K562 (cell line): ENCODE measurements at regions not wholly inside any gene's neighbourhood (a gene's known extent, or its start where the extent isn't known, plus 50 kb on each side); places are given as distances from the start of the nearest gene placed in this dataset.

Experiments
- ARID3B ChIP-seq: fragments of 250-450 bp; sonication (Bioruptor Pico); IDR thresholded peaks from 2 replicates; pipeline ENCODE4 v1.4.0; 2020; ENCODE audit warnings: borderline replicate concordance
- BMI1 ChIP-seq: fragments of 150-350 bp; IDR thresholded peaks from 2 replicates; pipeline ENCODE4 v1.6.1; 2014; ENCODE audit warnings: low read length
- FOXJ2 ChIP-seq: fragments of 200-800 bp; sonication (Bioruptor generic); IDR thresholded peaks from 2 replicates; pipeline ENCODE4 v1.6.1; 2016; ENCODE audit warnings: missing genetic modification characterization, missing compliant biosample characterization
- FOXM1 ChIP-seq, 2 experiments: fragments of 450-650 bp in 1 of 2; sonication (generic) in 1 of 2; formaldehyde crosslinking in 1 of 2; IDR thresholded peaks; 2 replicates each; pipeline versions ENCODE4 v1.6.1 to v1.9.0; 2017 to 2022; ENCODE audit warnings: low read depth in 2 of 2, mild to moderate bottlenecking in 2 of 2, missing genetic modification reagents in 1 of 2, moderate library complexity in 1 of 2
- LARP7 ChIP-seq: fragments of 450-650 bp; IDR thresholded peaks from 2 replicates; pipeline ENCODE4 v1.6.1; 2016
- NCOA4 ChIP-seq: fragments of 450-650 bp; IDR thresholded peaks from 2 replicates; pipeline ENCODE4 v1.6.1; 2018; ENCODE audit warnings: mild to moderate bottlenecking; ENCODE audit not compliant: partially characterized antibody
- NFXL1 ChIP-seq: fragments of 450-650 bp; formaldehyde crosslinking; IDR thresholded peaks from 2 replicates; pipeline ENCODE4 v1.4.0; 2021; ENCODE audit warnings: mild to moderate bottlenecking
- NONO ChIP-seq, 2 experiments: fragments of 200-400 bp in 1 of 2; fragments of 450-650 bp in 1 of 2; formaldehyde crosslinking in 1 of 2; IDR thresholded peaks; 2 replicates each; pipeline ENCODE4 v1.6.1; 2017; ENCODE audit warnings: low read depth in 2 of 2, mild to moderate bottlenecking in 2 of 2, moderate library complexity in 2 of 2, low read length in 1 of 2
- POU5F1 ChIP-seq: fragments of 150-350 bp; IDR thresholded peaks from 2 replicates; pipeline ENCODE4 v1.6.1; 2014; ENCODE audit warnings: borderline replicate concordance, low read length, low read depth, mild to moderate bottlenecking; ENCODE audit not compliant: partially characterized antibody
- PYGO2 ChIP-seq: fragments of 450-650 bp; IDR thresholded peaks from 2 replicates; pipeline ENCODE4 v1.6.1; 2016; ENCODE audit warnings: mild to moderate bottlenecking, missing genetic modification characterization, moderate library complexity, missing compliant biosample characterization
- RBM39 ChIP-seq: fragments of 200-400 bp; formaldehyde crosslinking; optimal IDR thresholded peaks from 2 replicates; pipeline ENCODE3; 2018; ENCODE audit warnings: low read depth, low read length
- RHOXF2B ChIP-seq: fragments of 250-450 bp; sonication (Bioruptor Pico); conservative IDR thresholded peaks from 2 replicates; pipeline ENCODE4 v1.5.1; 2021
- SETDB1 ChIP-seq: IDR thresholded peaks from one replicate; pipeline ENCODE4 v1.6.1; 2012; ENCODE audit warnings: low read length, control low read depth, inconsistent platforms
- SIN3A ChIP-seq, 2 experiments: fragments of 150-350 bp in 1 of 2; IDR thresholded peaks; 2 replicates each; pipeline ENCODE4 v1.6.1; 2011 to 2016; ENCODE audit warnings: borderline replicate concordance in 2 of 2, low read depth in 2 of 2, low read length in 2 of 2, mild to moderate bottlenecking in 2 of 2, moderate library complexity in 2 of 2; ENCODE audit not compliant: control insufficient read depth in 1 of 2
- SMARCC2 ChIP-seq: fragments of 450-650 bp; IDR thresholded peaks from 2 replicates; pipeline ENCODE4 v1.6.1; 2017; ENCODE audit warnings: antibody characterized with exemption, moderate library complexity, mild to moderate bottlenecking, low read depth
- TCF7L2 ChIP-seq: fragments of 150-350 bp; IDR thresholded peaks from 2 replicates; pipeline ENCODE4 v1.6.1; 2016; ENCODE audit warnings: low read depth, mild to moderate bottlenecking, low read length, moderate library complexity
- WHSC1 ChIP-seq: IDR thresholded peaks from one replicate; pipeline ENCODE4 v1.6.1; 2012; ENCODE audit warnings: low read length, control low read depth, inconsistent platforms
- ZBTB1 ChIP-seq: sonication (generic); formaldehyde crosslinking; IDR thresholded peaks from 2 replicates; pipeline ENCODE4 v1.8.1; 2023; ENCODE audit warnings: missing genetic modification reagents, low read depth, mild to moderate bottlenecking, borderline replicate concordance
- ZKSCAN8 ChIP-seq: fragments of 200-800 bp; sonication (Bioruptor generic); IDR thresholded peaks from 2 replicates; pipeline ENCODE4 v1.6.1; 2016; ENCODE audit warnings: missing genetic modification characterization, missing compliant biosample characterization
- ZNF121 ChIP-seq: sonication (generic); formaldehyde crosslinking; conservative IDR thresholded peaks from 2 replicates; pipeline ENCODE4 v1.8.0; 2022; ENCODE audit warnings: missing genetic modification reagents
- ZNF586 ChIP-seq: fragments of 450-650 bp; formaldehyde crosslinking; conservative IDR thresholded peaks from 2 replicates; pipeline ENCODE4 v1.4.0; 2020; ENCODE audit warnings: mild to moderate bottlenecking, moderate library complexity
- ZNF785 ChIP-seq: fragments of 250-450 bp; sonication (Bioruptor Pico); IDR thresholded peaks from 2 replicates; pipeline ENCODE4 v1.4.0; 2020; ENCODE audit warnings: mild to moderate bottlenecking
- TF ChIP-seq, protein P1 (sequence below), 2 experiments: IDR thresholded peaks in 1 of 2; conservative IDR thresholded peaks in 1 of 2; 2 replicates each; pipeline ENCODE4 v1.6.1; 2016; ENCODE audit warnings: low read depth in 2 of 2, mild to moderate bottlenecking in 1 of 2, missing compliant biosample characterization in 1 of 2, missing genetic modification characterization in 1 of 2, moderate library complexity in 1 of 2
- TF ChIP-seq, protein P2 (sequence below): fragments of 250-450 bp; sonication (Bioruptor Pico); IDR thresholded peaks from 2 replicates; pipeline ENCODE4 v1.9.0; 2021; ENCODE audit warnings: mild to moderate bottlenecking

- TF ChIP-seq NONO (IDR thresholded peaks at IDR 0.05; ENCODE audit: low read depth in 2 of 2, low read length in 1 of 2), result no peak
- TF ChIP-seq RBM39, result no peak
- no peak for TF ChIP-seq PYGO2 (tag)
- TF ChIP-seq FOXJ2, result 0 out of 2 replicates have a peak, but pooled peaks have one; percentile 24
- no peak for TF ChIP-seq SIN3A (IDR thresholded peaks at IDR 0.05; ENCODE audit: borderline replicate concordance in 2 of 2, control insufficient read depth in 1 of 2, low read depth in 2 of 2, low read length in 2 of 2)
- TF ChIP-seq BMI1, result no peak
- TF ChIP-seq ARID3B, result no peak
- TF ChIP-seq FOXM1 (IDR thresholded peaks at IDR 0.05; ENCODE audit: low read depth), result peak; percentile 45; the same call in 1 of the 2 replicates
- TF ChIP-seq FOXM1 (CRISPR knock-in tag; IDR thresholded peaks at IDR 0.05; ENCODE audit: low read depth), result no peak
- no peak for TF ChIP-seq ZNF586 (CRISPR knock-in tag)
- TF ChIP-seq TCF7L2, result no peak
- no peak for TF ChIP-seq SETDB1
- TF ChIP-seq, protein P1, sequence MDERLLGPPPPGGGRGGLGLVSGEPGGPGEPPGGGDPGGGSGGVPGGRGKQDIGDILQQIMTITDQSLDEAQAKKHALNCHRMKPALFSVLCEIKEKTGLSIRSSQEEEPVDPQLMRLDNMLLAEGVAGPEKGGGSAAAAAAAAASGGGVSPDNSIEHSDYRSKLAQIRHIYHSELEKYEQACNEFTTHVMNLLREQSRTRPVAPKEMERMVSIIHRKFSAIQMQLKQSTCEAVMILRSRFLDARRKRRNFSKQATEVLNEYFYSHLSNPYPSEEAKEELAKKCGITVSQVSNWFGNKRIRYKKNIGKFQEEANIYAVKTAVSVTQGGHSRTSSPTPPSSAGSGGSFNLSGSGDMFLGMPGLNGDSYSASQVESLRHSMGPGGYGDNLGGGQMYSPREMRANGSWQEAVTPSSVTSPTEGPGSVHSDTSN (CRISPR knock-in tag; IDR thresholded peaks at IDR 0.05; ENCODE audit: low read depth), result no peak
- TF ChIP-seq, protein P1 (tag; conservative IDR thresholded peaks at IDR 0.05; ENCODE audit: low read depth), result no peak
- no peak for TF ChIP-seq NFXL1 (CRISPR knock-in tag)
- no peak for TF ChIP-seq POU5F1
- TF ChIP-seq ZNF785 (CRISPR knock-in tag), result no peak
- no peak for TF ChIP-seq WHSC1
- no peak for TF ChIP-seq ZBTB1
- TF ChIP-seq, protein P2, sequence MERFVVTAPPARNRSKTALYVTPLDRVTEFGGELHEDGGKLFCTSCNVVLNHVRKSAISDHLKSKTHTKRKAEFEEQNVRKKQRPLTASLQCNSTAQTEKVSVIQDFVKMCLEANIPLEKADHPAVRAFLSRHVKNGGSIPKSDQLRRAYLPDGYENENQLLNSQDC (CRISPR knock-in tag), result no peak
- no peak for TF ChIP-seq NCOA4
- TF ChIP-seq ZNF121 (CRISPR knock-in tag), result no peak
- no peak for TF ChIP-seq RHOXF2B (CRISPR knock-in tag)
- no peak for TF ChIP-seq ZKSCAN8 (CRISPR knock-in tag)
- no peak for TF ChIP-seq LARP7
- no peak for TF ChIP-seq SMARCC2
Observed at GRCh38 chr6:28719275-28719940, 193.7 kb downstream of the GPX5 start (continued).
